HEK293T (cell line): ENCODE measurements at regions not wholly inside any gene's neighbourhood (a gene's known extent, or its start where the extent isn't known, plus 50 kb on each side); places are given as distances from the start of the nearest gene placed in this dataset.

Experiments
- CTCF ChIA-PET: fragments of 350-600 bp; formaldehyde crosslinking; extraction: SDS; loops from one replicate; lab custom pipeline; 2021; ENCODE audit warnings: antibody characterized with exemption, inconsistent platforms; lab: Yijun Ruan, JAX
- POLR2A ChIA-PET: fragments of 350-600 bp; formaldehyde crosslinking; extraction: SDS; loops from one replicate; lab custom pipeline; 2020; ENCODE audit warnings: antibody characterized with exemption, inconsistent platforms; lab: Yijun Ruan, JAX
- DNase-seq: peaks from one replicate; pipeline ENCODE4 v3.0.0; 2012; ENCODE audit warnings: mixed read lengths; ENCODE audit errors: extremely low spot score
- ARNT ChIP-seq: fragments of 450-650 bp; IDR thresholded peaks from 2 replicates; pipeline ENCODE4 v1.6.1; 2017; ENCODE audit warnings: mild to moderate bottlenecking
- BHLHE40 ChIP-seq: fragments of 450-650 bp; IDR thresholded peaks from 2 replicates; pipeline ENCODE4 v1.6.1; 2016; ENCODE audit warnings: mild to moderate bottlenecking, moderate library complexity, borderline replicate concordance
- CTBP1 ChIP-seq: fragments of 450-650 bp; IDR thresholded peaks from 2 replicates; pipeline ENCODE4 v1.6.1; 2016; ENCODE audit warnings: borderline replicate concordance
- ELF4 ChIP-seq: fragments of 450-650 bp; IDR thresholded peaks from 2 replicates; pipeline ENCODE4 v1.6.1; 2017; ENCODE audit warnings: antibody characterized with exemption
- FOXA1 ChIP-seq: fragments of 450-650 bp; IDR thresholded peaks from 2 replicates; pipeline ENCODE4 v1.6.1; 2016; ENCODE audit warnings: mild to moderate bottlenecking
- FOXK2 ChIP-seq: fragments of 450-650 bp; IDR thresholded peaks from 2 replicates; pipeline ENCODE4 v1.6.1; 2016; ENCODE audit warnings: mild to moderate bottlenecking
- FOXM1 ChIP-seq: fragments of 450-650 bp; IDR thresholded peaks from 2 replicates; pipeline ENCODE4 v1.6.1; 2017; ENCODE audit warnings: mild to moderate bottlenecking, borderline replicate concordance
- HDGF ChIP-seq: fragments of 450-650 bp; IDR thresholded peaks from 2 replicates; pipeline ENCODE4 v1.6.1; 2017; ENCODE audit warnings: antibody characterized with exemption, borderline replicate concordance
- L3MBTL2 ChIP-seq: fragments of 450-650 bp; conservative IDR thresholded peaks from 2 replicates; pipeline ENCODE4 v1.6.1; 2016; ENCODE audit warnings: mild to moderate bottlenecking
- LEF1 ChIP-seq: fragments of 450-650 bp; IDR thresholded peaks from 2 replicates; pipeline ENCODE4 v1.6.1; 2017; ENCODE audit warnings: mild to moderate bottlenecking, borderline replicate concordance
- NFRKB ChIP-seq: fragments of 450-650 bp; IDR thresholded peaks from 2 replicates; pipeline ENCODE4 v1.6.1; 2016; ENCODE audit warnings: mild to moderate bottlenecking, moderate library complexity
- SP1 ChIP-seq: fragments of 450-650 bp; IDR thresholded peaks from 2 replicates; pipeline ENCODE4 v1.6.1; 2017
- SUZ12 ChIP-seq: fragments of 450-650 bp; IDR thresholded peaks from 2 replicates; pipeline ENCODE4 v1.6.1; 2016; ENCODE audit warnings: mild to moderate bottlenecking
- TARDBP ChIP-seq: fragments of 450-650 bp; IDR thresholded peaks from 2 replicates; pipeline ENCODE4 v1.6.1; 2016
- ZNF384 ChIP-seq: fragments of 450-650 bp; IDR thresholded peaks from 2 replicates; pipeline ENCODE4 v1.6.1; 2016
- TF ChIP-seq, protein P1 (sequence below): fragments of 450-650 bp; IDR thresholded peaks from 2 replicates; pipeline ENCODE4 v1.6.1; 2016

DNA sequence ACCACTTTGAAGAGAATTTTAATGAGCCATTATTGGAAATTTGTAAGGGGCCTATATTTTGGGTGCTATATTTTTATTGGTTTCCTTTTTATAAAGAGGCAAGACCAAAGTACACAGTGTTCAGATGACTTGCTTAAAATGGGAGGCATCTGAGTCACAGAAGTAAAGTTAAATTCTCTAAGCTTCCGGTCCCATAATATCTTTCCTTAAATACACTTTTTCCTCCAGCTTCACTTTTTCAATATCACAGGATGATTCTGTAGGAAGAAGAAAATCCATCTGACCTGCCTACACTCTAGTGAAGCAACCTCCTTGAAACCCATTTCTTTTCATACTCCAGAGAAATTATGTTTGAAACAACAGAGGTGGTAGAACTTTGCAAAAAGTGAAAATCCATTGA, 274.0 kb downstream of the PIK3R1 start:
- CTCF ChIA-PET = no interaction called here
- no peak for TF ChIP-seq FOXK2
- no peak for TF ChIP-seq NFRKB
- no peak for TF ChIP-seq ELF4
- no peak for TF ChIP-seq LEF1
- TF ChIP-seq SP1 = no peak
- no peak for TF ChIP-seq ZNF384
- TF ChIP-seq FOXA1 = no peak
- no peak for TF ChIP-seq BHLHE40
- TF ChIP-seq, protein P1, sequence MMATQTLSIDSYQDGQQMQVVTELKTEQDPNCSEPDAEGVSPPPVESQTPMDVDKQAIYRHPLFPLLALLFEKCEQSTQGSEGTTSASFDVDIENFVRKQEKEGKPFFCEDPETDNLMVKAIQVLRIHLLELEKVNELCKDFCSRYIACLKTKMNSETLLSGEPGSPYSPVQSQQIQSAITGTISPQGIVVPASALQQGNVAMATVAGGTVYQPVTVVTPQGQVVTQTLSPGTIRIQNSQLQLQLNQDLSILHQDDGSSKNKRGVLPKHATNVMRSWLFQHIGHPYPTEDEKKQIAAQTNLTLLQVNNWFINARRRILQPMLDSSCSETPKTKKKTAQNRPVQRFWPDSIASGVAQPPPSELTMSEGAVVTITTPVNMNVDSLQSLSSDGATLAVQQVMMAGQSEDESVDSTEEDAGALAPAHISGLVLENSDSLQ = no peak
- no peak for TF ChIP-seq SUZ12
- no peak for TF ChIP-seq ARNT
- no peak for TF ChIP-seq TARDBP
- TF ChIP-seq CTBP1 = no peak
- DNase-seq = no peak
- POLR2A ChIA-PET = no interaction called here

DNA sequence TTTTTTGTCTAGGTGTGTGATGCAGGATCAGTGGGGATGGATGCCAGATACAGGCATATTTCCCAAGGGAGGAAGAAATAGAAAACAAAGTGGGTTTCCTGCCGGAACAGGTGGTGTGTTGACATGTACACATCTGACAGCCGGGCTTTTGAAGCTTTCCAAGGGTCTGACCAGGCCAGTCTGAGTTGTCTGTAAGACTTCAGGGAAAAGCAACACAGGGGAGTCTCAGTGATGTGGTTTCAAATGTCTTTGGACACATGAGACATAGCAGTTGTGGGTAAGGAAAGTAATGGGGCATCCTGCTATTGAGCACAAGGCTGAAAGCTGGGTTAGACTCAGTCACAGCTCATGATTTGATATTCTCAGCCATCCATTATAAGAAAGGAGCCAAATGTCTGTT, 274.9 kb downstream of the PIK3R1 start:
- TF ChIP-seq ARNT = no peak
- DNase-seq = no peak
- ChIA-PET POLR2A (no interaction called here), CTCF (no interaction called here)

DNA sequence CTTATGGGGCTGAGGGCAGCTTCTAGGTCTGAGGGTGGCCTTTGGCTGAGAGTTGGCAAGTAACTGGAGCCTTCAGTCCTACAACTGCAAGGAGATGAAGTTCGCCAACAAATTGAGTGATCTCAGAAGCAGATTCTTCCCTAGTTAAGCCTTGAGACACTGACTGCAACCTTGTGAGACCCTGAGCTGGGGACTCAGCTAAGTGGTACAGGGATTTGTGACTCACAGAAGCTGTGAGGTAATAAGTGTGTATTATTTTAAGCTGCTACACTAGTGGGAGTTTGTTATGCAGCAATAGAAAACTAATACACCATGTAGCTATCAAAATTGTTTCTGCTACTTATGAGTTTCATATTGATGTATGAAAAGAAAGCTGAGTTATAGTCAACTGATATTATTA, 279.2 kb downstream of the PIK3R1 start:
- TF ChIP-seq SP1 (no peak), ELF4 (no peak), FOXM1 (no peak), LEF1 (no peak), FOXK2 (no peak), CTBP1 (no peak), NFRKB (no peak), HDGF (no peak), SUZ12 (no peak), L3MBTL2 (no peak), TARDBP (no peak)
- TF ChIP-seq, protein P1 = no peak

DNA sequence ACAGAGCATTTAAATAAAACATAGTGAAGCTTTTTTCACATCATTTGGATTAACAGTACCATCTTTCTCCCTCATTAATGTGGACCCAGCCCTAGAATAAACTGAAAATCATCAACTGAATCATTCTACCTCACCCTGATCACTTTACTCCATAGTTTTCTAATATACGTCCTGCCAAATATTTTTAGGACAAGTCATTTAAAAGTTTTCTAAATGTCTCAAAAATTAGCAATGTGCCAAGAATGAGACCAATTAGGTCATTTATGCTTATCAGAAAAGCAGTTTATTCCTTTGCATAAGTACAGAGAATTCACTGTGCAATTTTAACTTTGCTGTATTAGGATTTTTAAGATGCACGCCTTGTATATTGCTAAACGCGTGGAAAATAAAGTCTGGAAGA, 284.4 kb downstream of the PIK3R1 start:
- no peak for TF ChIP-seq L3MBTL2
- no peak for TF ChIP-seq TARDBP
- TF ChIP-seq NFRKB = no peak
- no peak for TF ChIP-seq FOXM1
- TF ChIP-seq CTBP1 = no peak
- TF ChIP-seq SP1 = no peak
- TF ChIP-seq FOXK2 = no peak
- TF ChIP-seq LEF1 = no peak
- TF ChIP-seq HDGF = no peak
- TF ChIP-seq ARNT = no peak
- TF ChIP-seq ZNF384 = no peak
- TF ChIP-seq, protein P1 = no peak
- no peak for TF ChIP-seq BHLHE40
- no peak for TF ChIP-seq SUZ12
- no peak for TF ChIP-seq FOXA1
- TF ChIP-seq ELF4 = no peak
- CTCF ChIA-PET = no interaction called here
- POLR2A ChIA-PET = no interaction called here
- DNase-seq = no peak

More for the DNA sequence above, 279.2 kb downstream of the PIK3R1 start:
- ChIA-PET POLR2A (no interaction called here), CTCF (no interaction called here)
- DNase-seq = no peak

DNA sequence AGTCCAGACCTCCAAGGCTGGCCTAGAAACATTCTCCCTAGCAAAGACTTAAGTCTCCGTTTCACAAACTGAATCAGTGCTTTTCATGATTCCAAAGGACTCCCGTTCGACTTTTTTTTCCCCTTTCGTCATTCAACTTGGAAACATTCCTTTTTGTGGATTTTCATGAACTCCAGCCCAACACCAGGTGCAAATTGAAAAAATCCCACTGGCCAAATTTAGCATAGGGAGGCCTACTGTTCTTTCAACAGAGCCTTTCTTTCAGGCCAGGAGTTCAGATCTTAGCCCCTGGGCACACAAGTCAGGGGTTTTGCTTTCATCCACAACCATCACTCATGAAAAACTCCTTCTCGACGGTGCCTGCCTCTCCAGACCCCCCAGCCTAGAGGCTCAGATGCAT, 285.3 kb downstream of the PIK3R1 start:
- TF ChIP-seq SP1 (no peak), TARDBP (no peak), FOXA1 (no peak), ARNT (no peak), ZNF384 (no peak), BHLHE40 (no peak), CTBP1 (no peak), FOXM1 (no peak), L3MBTL2 (no peak)
- TF ChIP-seq, protein P1 = no peak
- ChIA-PET CTCF (no interaction called here), POLR2A (no interaction called here)
- DNase-seq = no peak

DNA sequence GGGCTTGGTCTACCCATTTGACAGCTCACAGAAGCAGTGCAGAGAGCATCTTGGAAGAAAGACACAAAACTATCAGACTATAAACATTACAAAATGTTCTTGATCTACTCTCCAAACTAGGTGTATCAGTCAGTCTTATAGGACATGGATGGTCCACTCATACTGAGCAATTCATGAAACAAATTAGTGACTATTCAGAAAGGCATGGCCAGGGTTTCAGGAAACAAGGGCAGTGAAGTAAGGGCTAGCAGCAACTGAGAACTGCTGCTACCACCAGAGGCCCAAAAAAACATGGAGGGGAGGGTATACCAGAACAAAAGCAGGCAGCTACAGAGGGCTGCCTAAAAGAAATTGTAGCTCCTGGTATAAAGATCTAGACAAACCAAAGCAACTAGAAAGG, 287.0 kb downstream of the PIK3R1 start:
- TF ChIP-seq LEF1 (no peak), TARDBP (no peak), ARNT (no peak), NFRKB (no peak), FOXA1 (no peak)
- TF ChIP-seq, protein P1 = no peak
- ChIA-PET CTCF (no interaction called here), POLR2A (no interaction called here)
- DNase-seq = no peak
